ENCODE measurements at regions not wholly inside any gene's neighbourhood (a gene's known extent, or its start where the extent isn't known, plus 50 kb on each side); places are given as distances from the start of the nearest gene placed in this dataset.

GRCh38 chr13:107906131-107906530, 309.2 kb downstream of the LIG4 start:
- DNase-seq: no peak

- no peak for DNase-seq
Observed at GRCh38 chr13:107901996-107902562, 313.3 kb downstream of the LIG4 start.

GRCh38 chr13:107901230-107901629, 314.1 kb downstream of the LIG4 start:
- no peak for DNase-seq

- no peak for DNase-seq
Observed at GRCh38 chr13:107900775-107901174, 314.6 kb downstream of the LIG4 start.

GRCh38 chr13:107886118-107886517, 329.2 kb downstream of the LIG4 start:
- DNase-seq: no peak

- no peak for DNase-seq
Observed at GRCh38 chr13:107884564-107884963, 330.8 kb downstream of the LIG4 start.

GRCh38 chr13:107883561-107884175, 331.7 kb downstream of the LIG4 start:
- no peak for DNase-seq

- DNase-seq: no peak
Observed at GRCh38 chr13:107882708-107883560, 332.4 kb downstream of the LIG4 start.

GRCh38 chr13:107881362-107881761, 334.0 kb downstream of the LIG4 start:
- no peak for DNase-seq

GRCh38 chr13:107874456-107874855, 340.9 kb downstream of the LIG4 start:
- no peak for DNase-seq

- DNase-seq: no peak
Observed at GRCh38 chr13:107873926-107874325, 341.4 kb downstream of the LIG4 start.

- no peak for DNase-seq
Observed at GRCh38 chr13:107870400-107870799, 344.9 kb downstream of the LIG4 start.

GRCh38 chr13:107867701-107868661, 347.4 kb downstream of the LIG4 start:
- DNase-seq: no peak

GRCh38 chr13:107866941-107867623, 348.3 kb downstream of the LIG4 start:
- DNase-seq: no peak

GRCh38 chr13:107866032-107866940, 349.1 kb downstream of the LIG4 start:
- DNase-seq: no peak

GRCh38 chr13:107865643-107866031, 349.7 kb downstream of the LIG4 start:
- DNase-seq: no peak

GRCh38 chr13:107865318-107865575, 350.1 kb downstream of the LIG4 start:
- DNase-seq: no peak

GRCh38 chr13:107864543-107865317, 350.6 kb downstream of the LIG4 start:
- no peak for DNase-seq

- DNase-seq: no peak
Observed at GRCh38 chr13:107860284-107860683, 355.1 kb downstream of the LIG4 start.

GRCh38 chr13:107854880-107855279, 360.5 kb downstream of the LIG4 start:
- DNase-seq: no peak

GRCh38 chr13:107852072-107852471, 363.3 kb downstream of the LIG4 start:
- DNase-seq: no peak
